ENCODE measurements at regions not wholly inside any gene's neighbourhood (a gene's known extent, or its start where the extent isn't known, plus 50 kb on each side); places are given as distances from the start of the nearest gene placed in this dataset.

DNA sequence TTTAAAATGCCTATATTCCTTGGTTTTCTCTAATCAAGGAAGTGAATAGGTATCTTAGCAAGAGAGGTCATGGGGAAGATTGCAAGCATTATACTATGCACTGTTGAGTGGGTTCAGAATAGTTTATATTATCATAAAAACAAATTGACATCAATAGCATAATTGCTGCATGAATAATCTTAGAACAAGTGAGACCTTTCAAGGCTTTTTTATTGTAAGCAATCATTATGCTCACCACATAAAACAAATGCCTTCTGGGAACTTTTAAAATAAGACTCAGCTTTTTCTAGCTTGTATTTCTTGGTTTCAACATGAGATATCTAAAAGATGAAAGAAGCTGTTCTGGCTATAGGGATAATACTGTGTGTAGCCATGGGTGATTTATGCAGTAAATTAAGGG lies 135.6 kb upstream of the ZC3H12C start:
- TF ChIP-seq CTCF (conservative IDR thresholded peaks at IDR 0.05 in 1 of 2, IDR thresholded peaks at IDR 0.05 in 1 of 2; ENCODE audit: extremely low read depth in 1 of 2, insufficient read depth in 1 of 2, low read depth in 1 of 2, low read length in 2 of 2) (no peak), EZH2 (IDR thresholded peaks at IDR 0.05; ENCODE audit: borderline replicate concordance, low read length) (no peak)
